ENCODE measurements at regions not wholly inside any gene's neighbourhood (a gene's known extent, or its start where the extent isn't known, plus 50 kb on each side); places are given as distances from the start of the nearest gene placed in this dataset.

GRCh38 chr6:103769431-103769830 lies 1090.3 kb downstream of the HACE1 start (continued):
- TF ChIP-seq SIX5 (IDR thresholded peaks at IDR 0.05; ENCODE audit: low read depth, low read length), result no peak
- TF ChIP-seq RAD21 (IDR thresholded peaks at IDR 0.05 in 1 of 2, conservative IDR thresholded peaks at IDR 0.05 in 1 of 2; ENCODE audit: low read depth in 2 of 2, low read length in 2 of 2), result no peak
- no peak for TF ChIP-seq KDM4A (IDR thresholded peaks at IDR 0.05; ENCODE audit: low read depth, low read length, severe bottlenecking)

Measured in H1 (cell line).